H7 (cell line): ENCODE measurements at regions not wholly inside any gene's neighbourhood (a gene's known extent, or its start where the extent isn't known, plus 50 kb on each side); places are given as distances from the start of the nearest gene placed in this dataset.

ENCODE experiments used
- DNase-seq: peaks from one replicate; pipeline ENCODE4 v3.0.0; 2012
- H3K27me3 ChIP-seq: 2 replicates; pipeline ENCODE4 v1.6.0; 2011; ENCODE audit warnings: mild to moderate bottlenecking, low read length; ENCODE audit not compliant: control insufficient read depth, insufficient read depth
- H3K36me3 ChIP-seq: replicated peaks from 2 replicates; pipeline ENCODE4 v1.5.1; 2011; ENCODE audit warnings: low read length; ENCODE audit not compliant: control insufficient read depth, insufficient read depth
- H3K4me3 ChIP-seq: 2 replicates; pipeline ENCODE4 v1.5.1; 2011; ENCODE audit warnings: low read depth, mild to moderate bottlenecking, control low read depth, low read length, moderate library complexity; ENCODE audit not compliant: insufficient read depth

GRCh38 chr5:174185506-174185905, 140.0 kb downstream of the NSG2 start:
- H3K4me3 ChIP-seq, result no peak overlapping the region
- H3K27me3 ChIP-seq, result no peaks in the 10 kb centered on the region
- H3K36me3 ChIP-seq, result no peaks in the 10 kb centered on the region
- no peak for DNase-seq

GRCh38 chr5:174186096-174186695, 140.7 kb downstream of the NSG2 start:
- no peak for DNase-seq
- Histone ChIP-seq H3K36me3 (no peaks in the 10 kb centered on the region), H3K4me3 (no peak overlapping the region), H3K27me3 (no peaks in the 10 kb centered on the region)

- DNase-seq, result no peak
- no peak overlapping the region for H3K4me3 ChIP-seq
- H3K36me3 ChIP-seq, result no peaks in the 10 kb centered on the region
- no peaks in the 10 kb centered on the region for H3K27me3 ChIP-seq
Observed at GRCh38 chr5:174187001-174187400, 141.5 kb downstream of the NSG2 start.

GRCh38 chr5:174187481-174187880, 142.0 kb downstream of the NSG2 start:
- no peaks in the 10 kb centered on the region for H3K27me3 ChIP-seq
- no peaks in the 10 kb centered on the region for H3K36me3 ChIP-seq
- DNase-seq, result no peak
- H3K4me3 ChIP-seq, result no peak overlapping the region

GRCh38 chr5:174188295-174188694, 142.8 kb downstream of the NSG2 start:
- DNase-seq, result no peak
- Histone ChIP-seq H3K27me3 (no peaks in the 10 kb centered on the region), H3K36me3 (no peaks in the 10 kb centered on the region), H3K4me3 (no peak overlapping the region)

GRCh38 chr5:174189654-174190541, 144.4 kb downstream of the NSG2 start:
- Histone ChIP-seq H3K4me3 (no peak overlapping the region), H3K27me3 (no peaks in the 10 kb centered on the region), H3K36me3 (no peaks in the 10 kb centered on the region)
- DNase-seq, result no peak

GRCh38 chr5:174191076-174191475, 145.6 kb downstream of the NSG2 start:
- Histone ChIP-seq H3K4me3 (no peak overlapping the region), H3K27me3 (no peaks in the 10 kb centered on the region), H3K36me3 (no peaks in the 10 kb centered on the region)
- no peak for DNase-seq

- no peaks in the 10 kb centered on the region for H3K36me3 ChIP-seq
- H3K27me3 ChIP-seq, result no peaks in the 10 kb centered on the region
- DNase-seq, result no peak
- H3K4me3 ChIP-seq, result no peak overlapping the region
Observed at GRCh38 chr5:174191850-174192655, 146.5 kb downstream of the NSG2 start.

GRCh38 chr5:174192901-174193300, 147.4 kb downstream of the NSG2 start:
- no peak for DNase-seq

GRCh38 chr5:174195517-174195916, 150.0 kb downstream of the NSG2 start:
- peak; percentile 68 for DNase-seq
- H3K36me3 ChIP-seq, result no peaks in the 10 kb centered on the region
- no peak overlapping the region for H3K4me3 ChIP-seq
- no peaks in the 10 kb centered on the region for H3K27me3 ChIP-seq

More at GRCh38 chr5:174192901-174193300, 147.4 kb downstream of the NSG2 start:
- no peaks in the 10 kb centered on the region for H3K36me3 ChIP-seq
- H3K4me3 ChIP-seq, result no peak overlapping the region
- no peaks in the 10 kb centered on the region for H3K27me3 ChIP-seq

GRCh38 chr5:174197929-174198328, 152.4 kb downstream of the NSG2 start:
- Histone ChIP-seq H3K27me3 (no peaks in the 10 kb centered on the region), H3K4me3 (no peak overlapping the region), H3K36me3 (no peaks in the 10 kb centered on the region)
- DNase-seq, result no peak

GRCh38 chr5:174198541-174198940, 153.0 kb downstream of the NSG2 start:
- no peaks in the 10 kb centered on the region for H3K27me3 ChIP-seq
- no peaks in the 10 kb centered on the region for H3K36me3 ChIP-seq
- DNase-seq, result no peak
- no peak overlapping the region for H3K4me3 ChIP-seq

GRCh38 chr5:174202996-174203395, 157.5 kb downstream of the NSG2 start:
- no peaks in the 10 kb centered on the region for H3K36me3 ChIP-seq
- no peak overlapping the region for H3K4me3 ChIP-seq
- H3K27me3 ChIP-seq, result no peaks in the 10 kb centered on the region
- no peak for DNase-seq

GRCh38 chr5:174204535-174205313, 159.2 kb downstream of the NSG2 start:
- peak; percentile 79 for DNase-seq
- Histone ChIP-seq H3K4me3 (no peak overlapping the region), H3K36me3 (no peaks in the 10 kb centered on the region), H3K27me3 (no peaks in the 10 kb centered on the region)
